Bronchial epithelial cell (primary cell): ENCODE measurements at regions not wholly inside any gene's neighbourhood (a gene's known extent, or its start where the extent isn't known, plus 50 kb on each side); places are given as distances from the start of the nearest gene placed in this dataset.

Source experiments
- DNase-seq: peaks from one replicate; pipeline ENCODE4 v3.0.0-alpha.2; 2010; ENCODE audit warnings: low read depth
- FAIRE-seq: peaks from 2 replicates; lab custom pipeline; 2011; peaks lifted over from hg19 to GRCh38; lab: Jason Lieb, UNC
- H3K27me3 ChIP-seq: 2 replicates; pipeline ENCODE4 v1.5.1; 2011; ENCODE audit warnings: low read length; ENCODE audit not compliant: control insufficient read depth, insufficient read depth
- H3K36me3 ChIP-seq: 2 replicates; pipeline ENCODE4 v1.5.1; 2011; ENCODE audit warnings: low read length; ENCODE audit not compliant: control insufficient read depth, insufficient read depth
- H3K4me3 ChIP-seq: 2 replicates; pipeline ENCODE4 v1.5.1; 2011; ENCODE audit warnings: mild to moderate bottlenecking, low read depth, low read length, control low read depth
- TF ChIP-seq, protein P1 (sequence below): IDR thresholded peaks from 2 replicates; pipeline ENCODE4 v1.5.1; 2011; ENCODE audit warnings: mild to moderate bottlenecking, moderate library complexity, low read length, control low read depth, inconsistent platforms; ENCODE audit not compliant: insufficient read depth, severe bottlenecking

DNA sequence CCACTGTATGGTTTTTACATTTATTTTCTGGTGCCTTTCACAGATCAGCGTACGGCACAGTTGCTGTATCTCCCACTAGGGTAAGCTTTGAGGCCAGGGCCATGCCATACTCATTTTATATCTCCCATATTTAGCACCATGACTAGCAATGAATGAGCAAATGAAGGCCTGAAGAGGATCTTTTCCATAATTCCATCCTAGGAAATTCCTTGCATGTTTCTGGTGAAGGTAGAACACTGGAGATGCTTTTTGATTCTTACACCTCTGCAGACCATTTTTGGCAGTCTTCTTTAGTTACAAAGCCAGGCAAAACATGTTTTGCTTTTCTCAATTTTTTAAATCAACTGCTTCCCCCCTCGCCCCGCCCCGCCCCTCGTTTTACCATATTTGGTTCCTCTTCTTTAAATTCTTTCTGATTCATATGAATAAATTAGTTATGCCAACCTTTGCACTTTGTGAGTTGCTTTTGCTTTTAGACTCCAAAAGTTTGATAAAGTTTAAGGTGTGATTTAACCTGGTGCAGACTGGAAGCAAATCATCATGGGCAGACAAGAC is 78.9 kb upstream of the AK4 start:
- TF ChIP-seq, protein P1, sequence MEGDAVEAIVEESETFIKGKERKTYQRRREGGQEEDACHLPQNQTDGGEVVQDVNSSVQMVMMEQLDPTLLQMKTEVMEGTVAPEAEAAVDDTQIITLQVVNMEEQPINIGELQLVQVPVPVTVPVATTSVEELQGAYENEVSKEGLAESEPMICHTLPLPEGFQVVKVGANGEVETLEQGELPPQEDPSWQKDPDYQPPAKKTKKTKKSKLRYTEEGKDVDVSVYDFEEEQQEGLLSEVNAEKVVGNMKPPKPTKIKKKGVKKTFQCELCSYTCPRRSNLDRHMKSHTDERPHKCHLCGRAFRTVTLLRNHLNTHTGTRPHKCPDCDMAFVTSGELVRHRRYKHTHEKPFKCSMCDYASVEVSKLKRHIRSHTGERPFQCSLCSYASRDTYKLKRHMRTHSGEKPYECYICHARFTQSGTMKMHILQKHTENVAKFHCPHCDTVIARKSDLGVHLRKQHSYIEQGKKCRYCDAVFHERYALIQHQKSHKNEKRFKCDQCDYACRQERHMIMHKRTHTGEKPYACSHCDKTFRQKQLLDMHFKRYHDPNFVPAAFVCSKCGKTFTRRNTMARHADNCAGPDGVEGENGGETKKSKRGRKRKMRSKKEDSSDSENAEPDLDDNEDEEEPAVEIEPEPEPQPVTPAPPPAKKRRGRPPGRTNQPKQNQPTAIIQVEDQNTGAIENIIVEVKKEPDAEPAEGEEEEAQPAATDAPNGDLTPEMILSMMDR = no peak
- Histone ChIP-seq H3K36me3 (no peaks in the 10 kb centered on the region), H3K4me3 (peak overlapping the region; percentile 72), H3K27me3 (peaks cover 1% of the 10 kb centered on the region)
- no peak for FAIRE-seq
- DNase-seq = no peak

DNA sequence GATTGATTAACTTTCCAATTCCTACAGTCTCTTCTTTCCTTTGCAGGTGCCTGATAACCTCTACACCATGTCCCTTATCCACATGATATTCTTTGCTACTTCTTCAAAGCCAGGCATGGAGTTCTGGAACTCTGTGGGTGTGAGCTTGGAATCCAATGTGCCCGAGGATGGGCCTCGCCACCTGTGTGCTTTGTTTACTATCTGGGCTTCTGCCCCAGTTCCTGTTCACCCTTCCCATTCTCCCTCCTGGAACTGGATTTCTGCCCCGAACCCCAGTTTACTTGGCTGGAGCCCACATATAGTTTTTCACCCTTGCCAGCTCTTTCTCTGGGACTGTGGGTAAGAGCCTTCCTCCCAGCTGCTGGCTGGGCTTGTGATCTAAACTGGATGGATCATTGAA is 75.2 kb upstream of the AK4 start:
- DNase-seq = no peak
- Histone ChIP-seq H3K27me3 (peaks cover 1% of the 10 kb centered on the region), H3K4me3 (no peak overlapping the region), H3K36me3 (no peaks in the 10 kb centered on the region)
- TF ChIP-seq, protein P1 = no peak
- no peak for FAIRE-seq

DNA sequence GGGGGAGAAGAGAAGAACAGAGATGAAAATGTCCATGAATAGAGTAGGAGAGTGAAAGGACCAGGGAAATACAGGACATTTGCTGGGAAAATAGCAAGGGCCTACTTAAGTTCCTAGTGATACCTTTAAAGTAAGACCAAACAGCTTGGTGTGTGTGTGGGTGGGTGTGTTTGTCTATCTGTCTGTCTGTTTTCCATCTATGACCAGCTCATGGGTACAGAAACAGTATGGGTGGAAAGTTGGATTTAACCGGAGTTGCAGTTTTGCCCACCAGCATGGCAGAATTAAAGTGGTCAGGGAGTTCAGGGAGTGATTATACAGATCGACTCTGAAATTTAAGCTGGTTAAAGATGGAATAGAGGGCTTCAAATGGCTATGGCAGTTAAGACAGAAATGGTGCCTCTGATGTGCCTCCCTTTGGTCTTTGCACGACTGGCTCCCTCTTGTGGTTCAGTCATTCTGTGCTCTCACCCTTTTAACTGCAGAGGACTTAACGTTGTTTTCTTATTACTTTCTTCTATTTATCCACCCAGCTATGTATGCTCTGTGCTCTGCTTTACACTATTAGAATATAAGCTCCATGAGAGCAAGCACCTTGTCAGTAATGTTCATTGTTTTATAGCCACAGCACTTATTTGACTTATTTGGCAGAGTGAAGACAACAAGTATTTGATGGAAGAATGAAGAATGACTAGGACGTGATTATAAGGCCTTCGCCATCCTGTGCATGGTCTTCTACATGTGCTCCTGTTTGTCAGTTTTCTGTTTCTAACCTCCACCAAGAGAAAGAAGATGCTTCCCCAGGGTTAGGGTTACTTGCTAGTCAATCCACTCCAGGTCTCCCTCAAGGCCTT is 72.7 kb upstream of the AK4 start:
- H3K4me3 ChIP-seq = no peak overlapping the region
- H3K27me3 ChIP-seq = peaks cover 1% of the 10 kb centered on the region
- peak; percentile 52 for FAIRE-seq
- peak; percentile 61 for DNase-seq
- TF ChIP-seq, protein P1 = peak; percentile 71
- H3K36me3 ChIP-seq = no peaks in the 10 kb centered on the region

DNA sequence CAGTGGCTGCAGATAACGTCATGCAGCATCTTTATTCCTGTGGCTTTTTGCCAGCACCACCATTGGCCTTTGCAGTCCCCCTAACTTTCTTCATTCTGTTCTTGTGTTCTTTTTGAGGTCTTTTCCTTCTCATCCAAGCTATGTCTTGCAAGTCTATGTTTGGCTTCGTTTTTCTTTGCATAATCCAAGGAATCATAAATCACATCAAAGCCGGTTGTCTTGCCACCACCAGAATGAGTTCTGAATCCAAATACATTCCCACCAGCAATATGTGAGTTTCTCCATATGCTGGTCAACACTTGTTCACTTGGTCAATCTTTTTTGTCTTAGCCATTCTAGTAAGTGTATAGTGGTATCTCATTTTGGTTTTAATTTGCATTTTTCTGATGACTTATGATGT is 70.6 kb upstream of the AK4 start:
- Histone ChIP-seq H3K4me3 (no peak overlapping the region), H3K36me3 (no peaks in the 10 kb centered on the region), H3K27me3 (peaks cover 1% of the 10 kb centered on the region)
- TF ChIP-seq, protein P1 = no peak
- DNase-seq (no peak), FAIRE-seq (no peak)

DNA sequence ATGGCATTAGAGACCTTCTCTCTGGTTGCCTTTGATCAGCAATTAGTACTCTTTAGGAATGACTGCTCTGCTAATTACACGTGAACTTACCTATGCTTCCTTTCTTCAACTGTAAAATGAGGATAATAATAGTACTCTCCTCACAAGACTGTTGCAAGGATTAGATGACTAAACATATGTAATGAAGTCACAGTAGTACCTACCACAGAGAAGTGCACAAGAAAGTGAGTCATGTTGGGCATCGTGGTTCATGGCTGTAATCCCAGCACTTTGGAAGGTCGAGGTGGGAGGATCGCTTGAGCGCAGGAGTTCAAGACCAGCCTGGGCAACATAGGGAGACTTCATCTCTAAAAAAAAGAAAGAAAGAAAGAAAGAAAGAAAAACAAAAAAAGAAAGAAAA is 68.1 kb upstream of the AK4 start:
- H3K36me3 ChIP-seq = no peaks in the 10 kb centered on the region
- TF ChIP-seq, protein P1 = no peak
- DNase-seq (peak; percentile 83), FAIRE-seq (no peak)
- H3K27me3 ChIP-seq = no peaks in the 10 kb centered on the region
- H3K4me3 ChIP-seq = no peak overlapping the region
